ENCODE measurements at regions not wholly inside any gene's neighbourhood (a gene's known extent, or its start where the extent isn't known, plus 50 kb on each side); places are given as distances from the start of the nearest gene placed in this dataset.

DNA sequence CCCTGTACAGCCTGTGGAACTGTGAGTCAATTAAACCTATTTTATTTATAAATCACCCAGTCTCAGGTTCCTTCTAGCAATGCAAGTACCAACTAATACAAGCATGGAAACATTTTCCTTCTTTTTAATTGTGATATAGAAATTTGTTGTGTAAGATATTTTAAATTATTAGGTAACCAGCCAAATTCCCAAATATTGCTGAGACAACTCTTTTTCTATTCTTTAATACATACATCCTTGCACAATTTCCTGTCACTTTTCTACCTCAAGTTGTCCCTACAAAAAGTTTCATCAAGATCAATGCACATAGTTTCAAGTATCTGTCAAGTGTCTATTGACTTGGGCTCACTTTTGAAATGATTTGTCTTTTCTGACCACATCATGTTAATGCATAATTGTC lies 488.6 kb downstream of the ACTL7B start:
- TF ChIP-seq, protein P1, sequence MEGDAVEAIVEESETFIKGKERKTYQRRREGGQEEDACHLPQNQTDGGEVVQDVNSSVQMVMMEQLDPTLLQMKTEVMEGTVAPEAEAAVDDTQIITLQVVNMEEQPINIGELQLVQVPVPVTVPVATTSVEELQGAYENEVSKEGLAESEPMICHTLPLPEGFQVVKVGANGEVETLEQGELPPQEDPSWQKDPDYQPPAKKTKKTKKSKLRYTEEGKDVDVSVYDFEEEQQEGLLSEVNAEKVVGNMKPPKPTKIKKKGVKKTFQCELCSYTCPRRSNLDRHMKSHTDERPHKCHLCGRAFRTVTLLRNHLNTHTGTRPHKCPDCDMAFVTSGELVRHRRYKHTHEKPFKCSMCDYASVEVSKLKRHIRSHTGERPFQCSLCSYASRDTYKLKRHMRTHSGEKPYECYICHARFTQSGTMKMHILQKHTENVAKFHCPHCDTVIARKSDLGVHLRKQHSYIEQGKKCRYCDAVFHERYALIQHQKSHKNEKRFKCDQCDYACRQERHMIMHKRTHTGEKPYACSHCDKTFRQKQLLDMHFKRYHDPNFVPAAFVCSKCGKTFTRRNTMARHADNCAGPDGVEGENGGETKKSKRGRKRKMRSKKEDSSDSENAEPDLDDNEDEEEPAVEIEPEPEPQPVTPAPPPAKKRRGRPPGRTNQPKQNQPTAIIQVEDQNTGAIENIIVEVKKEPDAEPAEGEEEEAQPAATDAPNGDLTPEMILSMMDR (IDR thresholded peaks at IDR 0.05; ENCODE audit: low read depth, low read length, poor library complexity, severe bottlenecking) = no peak
- TF ChIP-seq EZH2phosphoT487 (IDR thresholded peaks at IDR 0.05; ENCODE audit: borderline replicate concordance, low read length) = no peak
